GM20000 (cell line): ENCODE measurements at regions not wholly inside any gene's neighbourhood (a gene's known extent, or its start where the extent isn't known, plus 50 kb on each side); places are given as distances from the start of the nearest gene placed in this dataset.

Source experiments
- DNase-seq: peaks from one replicate; pipeline ENCODE4 v3.0.0; 2012; ENCODE audit warnings: low spot score
- CTCF ChIP-seq: IDR thresholded peaks from 2 replicates; pipeline ENCODE4 v1.5.1; 2012; ENCODE audit warnings: mild to moderate bottlenecking, control low read depth; ENCODE audit errors: extremely low read depth, missing control alignments

- no peak for DNase-seq
- no peak for TF ChIP-seq CTCF
Measured at GRCh38 chr15:46856839-46857502, 860.3 kb upstream of the SEMA6D start.

GRCh38 chr15:46858150-46858549 lies 859.2 kb upstream of the SEMA6D start:
- no peak for DNase-seq
- TF ChIP-seq CTCF, result no peak

GRCh38 chr15:46861796-46862195 lies 855.5 kb upstream of the SEMA6D start:
- no peak for TF ChIP-seq CTCF
- no peak for DNase-seq

- DNase-seq, result no peak
- no peak for TF ChIP-seq CTCF
Measured at GRCh38 chr15:46865155-46865554, 852.1 kb upstream of the SEMA6D start.

- no peak for TF ChIP-seq CTCF
Measured at GRCh38 chr15:46872286-46872980, 844.9 kb upstream of the SEMA6D start.

GRCh38 chr15:46872981-46873330 lies 844.3 kb upstream of the SEMA6D start:
- no peak for DNase-seq
- TF ChIP-seq CTCF, result no peak

More at GRCh38 chr15:46872286-46872980, 844.9 kb upstream of the SEMA6D start:
- DNase-seq, result no peak

GRCh38 chr15:46879032-46879770 lies 838.1 kb upstream of the SEMA6D start:
- DNase-seq, result no peak
- no peak for TF ChIP-seq CTCF
